ENCODE measurements at regions not wholly inside any gene's neighbourhood (a gene's known extent, or its start where the extent isn't known, plus 50 kb on each side); places are given as distances from the start of the nearest gene placed in this dataset.

- no peak for TF ChIP-seq CTCF (IDR thresholded peaks at IDR 0.05; ENCODE audit: poor library complexity, severe bottlenecking)
- no peak for TF ChIP-seq POLR2AphosphoS5 (IDR thresholded peaks at IDR 0.05)
- no peak for TF ChIP-seq MXI1 (conservative IDR thresholded peaks at IDR 0.05; ENCODE audit: poor library complexity, severe bottlenecking)
- no peak for TF ChIP-seq EP300 (conservative IDR thresholded peaks at IDR 0.05; ENCODE audit: poor library complexity, severe bottlenecking)
These were observed 159.2 kb downstream of the SPRY1 start (continued) for GRCh38 chr4:123555807-123556273.

GRCh38 chr4:123556526-123556925 is 159.9 kb downstream of the SPRY1 start:
- Histone ChIP-seq H3K9me2 (ENCODE audit: insufficient read depth, low read length) (no peaks in the 10 kb centered on the region), H3K36me3 (ENCODE audit: insufficient read depth, low read length) (no peaks in the 10 kb centered on the region), H3K4me3 (ENCODE audit: low read length) (no peak overlapping the region), H4K20me1 (ENCODE audit: insufficient read depth) (no peaks in the 10 kb centered on the region), H3K4me2 (ENCODE audit: low read length) (no peak overlapping the region), H3K9ac (ENCODE audit: low read length) (no peak overlapping the region), H3K27me3 (ENCODE audit: insufficient read depth, low read depth, low read length) (no peaks in the 10 kb centered on the region), H2AFZ (ENCODE audit: low read depth, low read length) (no peak overlapping the region), H3K79me2 (replicated peaks; ENCODE audit: insufficient read depth, low read length) (no peaks in the 10 kb centered on the region), H3K27ac (ENCODE audit: low read length) (no peak overlapping the region), H3F3A (ENCODE audit: insufficient read depth, low read length, poor library complexity, severe bottlenecking) (no peaks in the 10 kb centered on the region), H3K9me3 (ENCODE audit: low read length) (no peaks in the 10 kb centered on the region)
- TF ChIP-seq MXI1 (conservative IDR thresholded peaks at IDR 0.05; ENCODE audit: poor library complexity, severe bottlenecking) (no peak), POLR2AphosphoS5 (IDR thresholded peaks at IDR 0.05) (no peak), SMC3 (conservative IDR thresholded peaks at IDR 0.05; ENCODE audit: poor library complexity) (no peak), TAF1 (IDR thresholded peaks at IDR 0.05; ENCODE audit: low read depth) (no peak), EZH2 (IDR thresholded peaks at IDR 0.05; ENCODE audit: borderline replicate concordance, insufficient read depth, low read length, poor library complexity, severe bottlenecking) (no peak), CTCF (IDR thresholded peaks at IDR 0.05; ENCODE audit: poor library complexity, severe bottlenecking) (no peak), RAD21 (conservative IDR thresholded peaks at IDR 0.05) (no peak), EP300 (conservative IDR thresholded peaks at IDR 0.05; ENCODE audit: poor library complexity, severe bottlenecking) (no peak)
- TF ChIP-seq, protein P1, sequence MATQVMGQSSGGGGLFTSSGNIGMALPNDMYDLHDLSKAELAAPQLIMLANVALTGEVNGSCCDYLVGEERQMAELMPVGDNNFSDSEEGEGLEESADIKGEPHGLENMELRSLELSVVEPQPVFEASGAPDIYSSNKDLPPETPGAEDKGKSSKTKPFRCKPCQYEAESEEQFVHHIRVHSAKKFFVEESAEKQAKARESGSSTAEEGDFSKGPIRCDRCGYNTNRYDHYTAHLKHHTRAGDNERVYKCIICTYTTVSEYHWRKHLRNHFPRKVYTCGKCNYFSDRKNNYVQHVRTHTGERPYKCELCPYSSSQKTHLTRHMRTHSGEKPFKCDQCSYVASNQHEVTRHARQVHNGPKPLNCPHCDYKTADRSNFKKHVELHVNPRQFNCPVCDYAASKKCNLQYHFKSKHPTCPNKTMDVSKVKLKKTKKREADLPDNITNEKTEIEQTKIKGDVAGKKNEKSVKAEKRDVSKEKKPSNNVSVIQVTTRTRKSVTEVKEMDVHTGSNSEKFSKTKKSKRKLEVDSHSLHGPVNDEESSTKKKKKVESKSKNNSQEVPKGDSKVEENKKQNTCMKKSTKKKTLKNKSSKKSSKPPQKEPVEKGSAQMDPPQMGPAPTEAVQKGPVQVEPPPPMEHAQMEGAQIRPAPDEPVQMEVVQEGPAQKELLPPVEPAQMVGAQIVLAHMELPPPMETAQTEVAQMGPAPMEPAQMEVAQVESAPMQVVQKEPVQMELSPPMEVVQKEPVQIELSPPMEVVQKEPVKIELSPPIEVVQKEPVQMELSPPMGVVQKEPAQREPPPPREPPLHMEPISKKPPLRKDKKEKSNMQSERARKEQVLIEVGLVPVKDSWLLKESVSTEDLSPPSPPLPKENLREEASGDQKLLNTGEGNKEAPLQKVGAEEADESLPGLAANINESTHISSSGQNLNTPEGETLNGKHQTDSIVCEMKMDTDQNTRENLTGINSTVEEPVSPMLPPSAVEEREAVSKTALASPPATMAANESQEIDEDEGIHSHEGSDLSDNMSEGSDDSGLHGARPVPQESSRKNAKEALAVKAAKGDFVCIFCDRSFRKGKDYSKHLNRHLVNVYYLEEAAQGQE (IDR thresholded peaks at IDR 0.05; ENCODE audit: borderline replicate concordance), result no peak

All from neural cell (in vitro differentiated cells).